ENCODE measurements at regions not wholly inside any gene's neighbourhood (a gene's known extent, or its start where the extent isn't known, plus 50 kb on each side); places are given as distances from the start of the nearest gene placed in this dataset.

DNA sequence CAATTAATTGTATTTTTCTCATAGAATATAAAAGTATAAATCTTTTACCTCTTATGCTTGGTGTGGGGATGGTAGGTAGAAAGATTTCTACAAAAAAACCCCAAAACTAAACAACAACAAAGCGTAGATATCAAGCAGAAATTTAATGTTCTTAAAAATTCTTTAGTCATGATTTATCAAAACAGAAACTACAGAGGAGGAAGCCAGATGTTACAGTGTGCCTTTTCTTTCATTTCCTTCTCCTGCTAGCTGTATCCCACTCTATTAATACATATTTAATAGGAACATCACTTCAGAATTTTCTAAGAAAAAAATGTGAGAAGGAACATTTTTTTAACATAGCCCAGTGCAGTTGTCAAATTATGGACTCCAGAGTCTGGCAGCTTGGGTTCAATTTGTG, 420.6 kb downstream of the TUSC7 start:
- ATAC-seq = no peak
- no peak overlapping the region for H3K27ac ChIP-seq
- no peaks in the 10 kb centered on the region for H3K36me3 ChIP-seq
- TF ChIP-seq POLR2AphosphoS5 (IDR thresholded peaks at IDR 0.05) (no peak), EP300 (IDR thresholded peaks at IDR 0.05) (no peak), POLR2A (IDR thresholded peaks at IDR 0.05) (no peak)
- TF ChIP-seq, protein P1, sequence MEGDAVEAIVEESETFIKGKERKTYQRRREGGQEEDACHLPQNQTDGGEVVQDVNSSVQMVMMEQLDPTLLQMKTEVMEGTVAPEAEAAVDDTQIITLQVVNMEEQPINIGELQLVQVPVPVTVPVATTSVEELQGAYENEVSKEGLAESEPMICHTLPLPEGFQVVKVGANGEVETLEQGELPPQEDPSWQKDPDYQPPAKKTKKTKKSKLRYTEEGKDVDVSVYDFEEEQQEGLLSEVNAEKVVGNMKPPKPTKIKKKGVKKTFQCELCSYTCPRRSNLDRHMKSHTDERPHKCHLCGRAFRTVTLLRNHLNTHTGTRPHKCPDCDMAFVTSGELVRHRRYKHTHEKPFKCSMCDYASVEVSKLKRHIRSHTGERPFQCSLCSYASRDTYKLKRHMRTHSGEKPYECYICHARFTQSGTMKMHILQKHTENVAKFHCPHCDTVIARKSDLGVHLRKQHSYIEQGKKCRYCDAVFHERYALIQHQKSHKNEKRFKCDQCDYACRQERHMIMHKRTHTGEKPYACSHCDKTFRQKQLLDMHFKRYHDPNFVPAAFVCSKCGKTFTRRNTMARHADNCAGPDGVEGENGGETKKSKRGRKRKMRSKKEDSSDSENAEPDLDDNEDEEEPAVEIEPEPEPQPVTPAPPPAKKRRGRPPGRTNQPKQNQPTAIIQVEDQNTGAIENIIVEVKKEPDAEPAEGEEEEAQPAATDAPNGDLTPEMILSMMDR (IDR thresholded peaks at IDR 0.05) = no peak
- no peak overlapping the region for H3K4me3 ChIP-seq
- no peaks in the 10 kb centered on the region for H3K9me3 ChIP-seq
- no peaks in the 10 kb centered on the region for H3K4me1 ChIP-seq
- no peaks in the 10 kb centered on the region for H3K27me3 ChIP-seq
- 0% methylated on average over 1 of the region's 1 CpG for WGBS, 2 donors (ENCODE audit: low coverage in 1 of 2)

DNA sequence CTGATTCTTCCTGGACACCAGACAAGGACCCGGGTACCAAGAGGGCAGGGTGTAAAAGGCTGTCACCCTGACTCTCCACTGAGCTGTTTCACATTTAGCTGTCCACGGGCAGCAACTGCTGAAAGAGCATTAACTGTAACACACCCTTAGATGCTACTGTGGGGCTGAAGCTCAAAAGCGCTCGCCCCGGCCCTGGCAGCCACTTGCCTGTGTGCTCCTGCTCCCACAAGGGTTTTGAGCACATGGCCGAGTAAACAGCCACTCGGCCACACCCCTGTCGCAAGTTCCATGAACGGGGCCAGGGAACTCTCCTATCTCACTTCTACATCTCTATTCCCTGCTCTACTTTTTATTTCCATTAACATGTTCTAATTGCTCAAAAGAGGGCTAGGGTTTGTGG, 421.7 kb downstream of the TUSC7 start:
- Histone ChIP-seq H3K36me3 (no peaks in the 10 kb centered on the region), H3K4me3 (no peak overlapping the region), H3K27me3 (no peaks in the 10 kb centered on the region), H3K4me1 (no peaks in the 10 kb centered on the region), H3K9me3 (no peaks in the 10 kb centered on the region), H3K27ac (no peak overlapping the region)
- TF ChIP-seq EP300 (IDR thresholded peaks at IDR 0.05) = no peak
- TF ChIP-seq POLR2A (IDR thresholded peaks at IDR 0.05) = no peak
- TF ChIP-seq, protein P1 (IDR thresholded peaks at IDR 0.05) = no peak
- TF ChIP-seq POLR2AphosphoS5 (IDR thresholded peaks at IDR 0.05) = no peak
- no peak for ATAC-seq
- WGBS, 2 donors (ENCODE audit: low coverage in 1 of 2) = 59 to 73% methylated on average over 4 to 7 of the region's 9 CpGs

DNA sequence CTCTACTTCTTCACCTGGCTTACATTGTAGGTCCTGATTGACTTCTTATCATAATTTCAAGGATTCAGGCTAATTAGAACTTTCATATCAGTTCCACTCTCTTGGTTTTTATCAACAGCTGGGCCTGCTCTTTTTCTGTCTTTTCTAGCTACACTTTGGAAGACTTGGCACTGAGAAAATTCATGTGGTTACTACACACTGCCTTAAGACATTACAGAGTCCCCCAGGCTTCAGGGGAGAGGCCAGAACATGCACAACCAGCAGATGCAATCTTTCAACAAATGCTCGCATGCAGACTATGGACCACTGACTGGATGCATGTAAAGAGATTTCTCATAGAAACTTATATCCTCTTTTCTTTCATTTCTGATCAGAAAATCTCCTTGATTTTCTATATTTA, 423.5 kb downstream of the TUSC7 start:
- ATAC-seq = no peak
- no peak for TF ChIP-seq EP300 (IDR thresholded peaks at IDR 0.05)
- TF ChIP-seq, protein P1 (IDR thresholded peaks at IDR 0.05) = no peak
- TF ChIP-seq POLR2A (IDR thresholded peaks at IDR 0.05) = no peak
- no peak for TF ChIP-seq POLR2AphosphoS5 (IDR thresholded peaks at IDR 0.05)
- 60 to 100% methylated on average over 1 of the region's 1 CpG for WGBS, 2 donors (ENCODE audit: low coverage in 1 of 2)
- Histone ChIP-seq H3K4me1 (no peaks in the 10 kb centered on the region), H3K27me3 (no peaks in the 10 kb centered on the region), H3K27ac (no peak overlapping the region), H3K9me3 (no peaks in the 10 kb centered on the region), H3K36me3 (no peaks in the 10 kb centered on the region), H3K4me3 (no peak overlapping the region)

DNA sequence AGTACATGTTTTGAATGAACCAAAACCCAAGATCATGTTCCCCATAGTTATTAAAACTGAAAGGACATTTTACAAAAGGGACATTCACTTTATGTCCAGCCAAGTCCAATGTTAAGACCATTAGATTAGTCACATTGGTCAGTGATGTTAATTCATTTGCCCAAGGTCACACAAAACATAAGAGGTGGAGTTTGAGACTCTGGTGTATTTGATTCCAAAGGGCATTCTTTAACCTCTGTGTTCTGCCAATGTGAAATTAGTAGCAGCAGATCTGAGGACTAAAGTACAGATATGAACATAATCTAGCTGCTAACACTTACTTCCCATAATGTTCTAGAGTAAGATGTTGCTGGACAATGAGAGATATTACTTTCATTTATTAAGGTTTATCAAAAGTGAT, 425.6 kb downstream of the TUSC7 start:
- H3K36me3 ChIP-seq = no peaks in the 10 kb centered on the region
- H3K4me3 ChIP-seq = no peak overlapping the region
- H3K27ac ChIP-seq = no peak overlapping the region
- ATAC-seq = no peak
- TF ChIP-seq POLR2AphosphoS5 (IDR thresholded peaks at IDR 0.05) (no peak), POLR2A (IDR thresholded peaks at IDR 0.05) (no peak), EP300 (IDR thresholded peaks at IDR 0.05) (no peak)
- TF ChIP-seq, protein P1 (IDR thresholded peaks at IDR 0.05) = no peak
- no peaks in the 10 kb centered on the region for H3K27me3 ChIP-seq
- H3K9me3 ChIP-seq = no peaks in the 10 kb centered on the region
- H3K4me1 ChIP-seq = no peaks in the 10 kb centered on the region

DNA sequence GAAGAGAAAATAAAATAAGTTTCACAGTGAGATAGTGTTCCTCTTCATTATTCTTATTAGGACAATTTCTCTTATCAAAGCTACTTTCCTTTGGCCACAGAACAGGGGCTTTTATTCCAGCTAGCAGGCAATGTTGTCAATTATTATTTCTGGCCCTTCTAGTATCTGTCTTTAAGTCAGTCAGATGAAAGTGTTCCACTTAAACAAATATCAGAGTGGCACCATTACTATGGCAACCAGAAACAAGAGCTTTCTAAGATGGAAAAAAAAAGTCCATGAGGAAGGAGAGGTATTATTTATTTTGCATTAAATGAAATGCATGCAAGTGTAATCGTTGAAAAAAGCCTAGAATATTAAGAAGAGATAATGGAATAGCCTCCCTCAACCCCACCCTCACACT, 426.4 kb downstream of the TUSC7 start:
- no peaks in the 10 kb centered on the region for H3K27me3 ChIP-seq
- TF ChIP-seq POLR2A (IDR thresholded peaks at IDR 0.05) (no peak), POLR2AphosphoS5 (IDR thresholded peaks at IDR 0.05) (no peak), EP300 (IDR thresholded peaks at IDR 0.05) (no peak)
- no peak for ATAC-seq
- H3K9me3 ChIP-seq = no peaks in the 10 kb centered on the region
- no peak overlapping the region for H3K27ac ChIP-seq
- no peaks in the 10 kb centered on the region for H3K36me3 ChIP-seq
- no peak overlapping the region for H3K4me3 ChIP-seq
- H3K4me1 ChIP-seq = no peaks in the 10 kb centered on the region
- WGBS, 2 donors (ENCODE audit: low coverage in 1 of 2) = 80 to 92% methylated on average over 1 of the region's 1 CpG
